SH-SY5Y (cell line): ENCODE measurements at regions not wholly inside any gene's neighbourhood (a gene's known extent, or its start where the extent isn't known, plus 50 kb on each side); places are given as distances from the start of the nearest gene placed in this dataset.

Experiments
- GATA2 ChIP-seq: IDR thresholded peaks from 2 replicates; pipeline ENCODE4 v1.6.1; 2011; ENCODE audit warnings: mild to moderate bottlenecking, low read depth, low read length
- GATA3 ChIP-seq: IDR thresholded peaks from 2 replicates; pipeline ENCODE4 v1.6.1; 2011; ENCODE audit warnings: low read depth, mild to moderate bottlenecking, low read length, moderate library complexity

GRCh38 chr11:98798333-98798732 is 222.4 kb upstream of the CNTN5 start:
- TF ChIP-seq GATA3 (no peak), GATA2 (no peak)
